B cell (primary cell): ENCODE measurements at regions not wholly inside any gene's neighbourhood (a gene's known extent, or its start where the extent isn't known, plus 50 kb on each side); places are given as distances from the start of the nearest gene placed in this dataset.

Source experiments
- EZH2 ChIP-seq: IDR thresholded peaks from 2 replicates; pipeline ENCODE4 v1.6.1; 2012; ENCODE audit warnings: borderline replicate concordance, low read depth, mild to moderate bottlenecking, moderate library complexity, low read length; ENCODE audit not compliant: insufficient read depth, poor library complexity, severe bottlenecking
- TF ChIP-seq, protein P1 (sequence below): fragments of 200-600 bp; IDR thresholded peaks from one replicate; pipeline ENCODE4 v1.8.0; 2022; ENCODE audit warnings: antibody characterized with exemption, mild to moderate bottlenecking

- TF ChIP-seq, protein P1, sequence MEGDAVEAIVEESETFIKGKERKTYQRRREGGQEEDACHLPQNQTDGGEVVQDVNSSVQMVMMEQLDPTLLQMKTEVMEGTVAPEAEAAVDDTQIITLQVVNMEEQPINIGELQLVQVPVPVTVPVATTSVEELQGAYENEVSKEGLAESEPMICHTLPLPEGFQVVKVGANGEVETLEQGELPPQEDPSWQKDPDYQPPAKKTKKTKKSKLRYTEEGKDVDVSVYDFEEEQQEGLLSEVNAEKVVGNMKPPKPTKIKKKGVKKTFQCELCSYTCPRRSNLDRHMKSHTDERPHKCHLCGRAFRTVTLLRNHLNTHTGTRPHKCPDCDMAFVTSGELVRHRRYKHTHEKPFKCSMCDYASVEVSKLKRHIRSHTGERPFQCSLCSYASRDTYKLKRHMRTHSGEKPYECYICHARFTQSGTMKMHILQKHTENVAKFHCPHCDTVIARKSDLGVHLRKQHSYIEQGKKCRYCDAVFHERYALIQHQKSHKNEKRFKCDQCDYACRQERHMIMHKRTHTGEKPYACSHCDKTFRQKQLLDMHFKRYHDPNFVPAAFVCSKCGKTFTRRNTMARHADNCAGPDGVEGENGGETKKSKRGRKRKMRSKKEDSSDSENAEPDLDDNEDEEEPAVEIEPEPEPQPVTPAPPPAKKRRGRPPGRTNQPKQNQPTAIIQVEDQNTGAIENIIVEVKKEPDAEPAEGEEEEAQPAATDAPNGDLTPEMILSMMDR: no peak
- TF ChIP-seq EZH2: no peak
These were observed 57.7 kb upstream of the LRPPRC start for GRCh38 chr2:44053456-44053855.
